ENCODE measurements at regions not wholly inside any gene's neighbourhood (a gene's known extent, or its start where the extent isn't known, plus 50 kb on each side); places are given as distances from the start of the nearest gene placed in this dataset.

- Histone ChIP-seq H3K4me1 (no peaks in the 10 kb centered on the region), H3K36me3 (no peaks in the 10 kb centered on the region), H3K9me3 (no peaks in the 10 kb centered on the region), H3K27me3 (no peaks in the 10 kb centered on the region), H3K4me3 (no peak overlapping the region), H3K27ac (no peak overlapping the region)
- DNase-seq (no peak), ATAC-seq (no peak)
- no peak for TF ChIP-seq CTCF (IDR thresholded peaks at IDR 0.05)
- intact Hi-C loops (cut with DNase I) = no loop called here
Measured at GRCh38 chr20:54324041-54324440, 116.2 kb downstream of the PFDN4 start.

- no peak for DNase-seq
Measured at GRCh38 chr20:54324652-54325285, 116.9 kb downstream of the PFDN4 start.

GRCh38 chr20:54335299-54335698, 127.4 kb downstream of the PFDN4 start:
- Histone ChIP-seq H3K4me3 (no peak overlapping the region), H3K4me1 (no peaks in the 10 kb centered on the region), H3K36me3 (no peaks in the 10 kb centered on the region), H3K27ac (no peak overlapping the region), H3K9me3 (no peaks in the 10 kb centered on the region), H3K27me3 (no peaks in the 10 kb centered on the region)
- ATAC-seq (no peak), DNase-seq (no peak)
- no peak for TF ChIP-seq CTCF (IDR thresholded peaks at IDR 0.05)
- intact Hi-C loops (cut with DNase I) = no loop called here

More at GRCh38 chr20:54324652-54325285, 116.9 kb downstream of the PFDN4 start:
- no peaks in the 10 kb centered on the region for H3K27me3 ChIP-seq
- no peak overlapping the region for H3K27ac ChIP-seq
- no peak for TF ChIP-seq CTCF (IDR thresholded peaks at IDR 0.05)
- no peak overlapping the region for H3K4me3 ChIP-seq
- intact Hi-C loops (cut with DNase I) = no loop called here
- H3K36me3 ChIP-seq = no peaks in the 10 kb centered on the region
- no peak for ATAC-seq
- no peaks in the 10 kb centered on the region for H3K4me1 ChIP-seq
- H3K9me3 ChIP-seq = no peaks in the 10 kb centered on the region

GRCh38 chr20:54337144-54337543, 129.3 kb downstream of the PFDN4 start:
- Histone ChIP-seq H3K36me3 (no peaks in the 10 kb centered on the region), H3K9me3 (no peaks in the 10 kb centered on the region), H3K4me3 (no peak overlapping the region), H3K4me1 (peaks cover 0 to 4% of the 10 kb centered on the region in 2 donors), H3K27ac (no peak overlapping the region), H3K27me3 (no peaks in the 10 kb centered on the region)
- intact Hi-C loops (cut with DNase I) = no loop called here
- TF ChIP-seq CTCF (IDR thresholded peaks at IDR 0.05) = no peak
- DNase-seq = no peak
- no peak for ATAC-seq

GRCh38 chr20:54339093-54339492, 131.2 kb downstream of the PFDN4 start:
- no peak for ATAC-seq
- no peak overlapping the region for H3K27ac ChIP-seq
- H3K4me3 ChIP-seq = no peak overlapping the region
- H3K27me3 ChIP-seq = no peaks in the 10 kb centered on the region
- TF ChIP-seq CTCF (IDR thresholded peaks at IDR 0.05) = no peak
- H3K9me3 ChIP-seq = no peaks in the 10 kb centered on the region
- no peaks in the 10 kb centered on the region for H3K36me3 ChIP-seq
- no peak for DNase-seq
- peaks cover 0 to 4% of the 10 kb centered on the region in 2 donors for H3K4me1 ChIP-seq
- intact Hi-C loops (cut with DNase I) = no loop called here
